ENCODE measurements at regions not wholly inside any gene's neighbourhood (a gene's known extent, or its start where the extent isn't known, plus 50 kb on each side); places are given as distances from the start of the nearest gene placed in this dataset.
A peak's percentile ranks its signal among the peaks of the same experiment; 100 is the strongest.

DNA sequence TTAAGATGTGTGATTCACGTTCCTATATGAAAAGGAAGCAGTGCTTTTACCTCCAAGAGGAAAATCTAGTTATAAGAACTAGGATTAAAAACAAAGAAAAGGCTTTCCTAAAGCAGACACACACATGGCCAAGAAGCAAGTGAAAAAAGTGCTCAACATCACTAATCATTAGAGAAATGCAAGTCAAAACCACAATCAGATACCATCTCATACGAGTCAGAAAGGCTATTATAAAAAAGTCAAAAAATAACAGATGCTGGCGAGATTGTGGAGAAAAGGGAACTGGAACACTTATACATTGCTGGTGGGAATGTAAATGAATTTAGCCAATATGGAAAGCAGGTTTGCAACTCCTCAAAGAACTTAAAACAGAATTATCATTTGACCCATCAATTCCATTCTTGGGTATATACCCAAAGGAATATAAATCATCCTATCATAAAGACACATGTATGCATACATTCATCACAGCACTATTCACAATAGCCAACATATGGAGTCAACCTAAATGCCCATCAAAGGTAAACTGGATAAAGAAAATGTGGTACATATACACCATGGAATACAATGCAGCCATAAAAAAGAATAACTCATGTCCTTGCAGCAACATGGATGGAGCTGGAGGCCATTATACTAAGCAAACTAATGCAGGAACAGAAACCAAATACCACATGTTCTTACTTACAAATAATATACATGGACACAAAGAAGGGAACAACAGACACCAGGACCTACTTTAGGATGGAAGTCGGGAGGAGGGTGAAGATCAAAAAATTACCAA is 285.3 kb downstream of the RAD51AP2 start:
- no peak for DNase-seq
- Histone ChIP-seq H3K23ac (ENCODE audit: low read length) (no peak overlapping the region), H2BK15ac (replicated peaks; ENCODE audit: low read depth) (no peak overlapping the region), H2BK5ac (ENCODE audit: low read length) (no peak overlapping the region), H3K27me3 (ENCODE audit: insufficient read depth, low read length, poor library complexity) (no peaks in the 10 kb centered on the region), H3K36me3 (ENCODE audit: control insufficient read depth, insufficient read depth, low read length) (no peaks in the 10 kb centered on the region), H4K8ac (ENCODE audit: low read depth, low read length) (no peak overlapping the region), H3K4ac (ENCODE audit: low read depth, low read length) (no peak overlapping the region), H3K27ac (ENCODE audit: low read depth, low read length) (no peak overlapping the region), H3K56ac (ENCODE audit: low read length) (no peak overlapping the region), H3K79me2 (ENCODE audit: control insufficient read depth, insufficient read depth, low read length) (no peaks in the 10 kb centered on the region), H3K9ac (ENCODE audit: low read length) (no peak overlapping the region), H3K18ac (ENCODE audit: low read length) (no peak overlapping the region), H2AK5ac (ENCODE audit: low read length) (no peak overlapping the region), H3K4me2 (ENCODE audit: low read length) (no peak overlapping the region), H3K79me1 (ENCODE audit: low read length) (no peaks in the 10 kb centered on the region), H3K4me3 (ENCODE audit: low read length) (no peak overlapping the region), H2BK120ac (ENCODE audit: low read depth, low read length) (no peak overlapping the region), H3K4me1 (ENCODE audit: control insufficient read depth, low read depth, low read length) (no peaks in the 10 kb centered on the region), H4K5ac (ENCODE audit: low read length) (no peak overlapping the region)
- no CpG with 5 or more reads among the region's 4 CpGs for WGBS (ENCODE audit: extremely low coverage, insufficient coverage, low lambda C conversion rate)

DNA sequence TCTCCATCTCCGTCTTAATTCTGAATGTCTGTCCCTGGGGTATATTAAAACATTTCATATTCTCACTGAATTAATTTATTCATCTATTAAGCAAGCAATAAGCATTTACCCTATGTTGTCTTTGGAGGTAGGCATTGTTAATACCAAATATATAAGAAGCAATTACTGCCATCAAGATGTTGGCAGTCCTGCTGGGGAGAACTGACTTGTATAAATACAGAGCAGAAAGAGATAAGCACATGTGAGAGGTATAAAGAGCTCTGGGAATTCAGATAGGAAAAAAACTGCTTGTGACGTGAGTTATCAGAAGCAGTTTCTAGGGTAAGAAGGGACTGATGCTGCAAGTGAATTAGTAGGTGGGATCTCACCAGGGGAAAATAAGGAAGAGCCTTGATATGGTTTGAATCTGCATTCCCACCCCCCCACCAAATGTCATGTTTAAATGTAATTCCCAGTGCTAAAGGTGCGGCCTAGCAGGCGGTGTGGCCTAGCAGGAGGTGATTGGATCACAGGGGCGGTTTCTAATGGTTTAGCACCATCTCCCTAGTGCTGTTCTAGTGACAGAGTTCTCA is 286.8 kb downstream of the RAD51AP2 start:
- H2BK5ac ChIP-seq (ENCODE audit: low read length) = no peak overlapping the region
- no CpG with 5 or more reads among the region's 5 CpGs for WGBS (ENCODE audit: extremely low coverage, insufficient coverage, low lambda C conversion rate)
- H3K4me1 ChIP-seq (ENCODE audit: control insufficient read depth, low read depth, low read length) = no peaks in the 10 kb centered on the region
- H3K4ac ChIP-seq (ENCODE audit: low read depth, low read length) = no peak overlapping the region
- H3K4me2 ChIP-seq (ENCODE audit: low read length) = no peak overlapping the region
- H2AK5ac ChIP-seq (ENCODE audit: low read length) = no peak overlapping the region
- no peaks in the 10 kb centered on the region for H3K36me3 ChIP-seq (ENCODE audit: control insufficient read depth, insufficient read depth, low read length)
- no peak overlapping the region for H4K5ac ChIP-seq (ENCODE audit: low read length)
- H3K79me2 ChIP-seq (ENCODE audit: control insufficient read depth, insufficient read depth, low read length) = no peaks in the 10 kb centered on the region
- H3K27me3 ChIP-seq (ENCODE audit: insufficient read depth, low read length, poor library complexity) = no peaks in the 10 kb centered on the region
- no peak overlapping the region for H2BK15ac ChIP-seq (replicated peaks; ENCODE audit: low read depth)
- no peak overlapping the region for H3K18ac ChIP-seq (ENCODE audit: low read length)
- DNase-seq = peak; percentile 78
- H3K4me3 ChIP-seq (ENCODE audit: low read length) = no peak overlapping the region
- no peak overlapping the region for H3K9ac ChIP-seq (ENCODE audit: low read length)
- H3K79me1 ChIP-seq (ENCODE audit: low read length) = no peaks in the 10 kb centered on the region
- H3K23ac ChIP-seq (ENCODE audit: low read length) = no peak overlapping the region
- H4K8ac ChIP-seq (ENCODE audit: low read depth, low read length) = no peak overlapping the region
- H3K27ac ChIP-seq (ENCODE audit: low read depth, low read length) = no peak overlapping the region
- no peak overlapping the region for H2BK120ac ChIP-seq (ENCODE audit: low read depth, low read length)
- H3K56ac ChIP-seq (ENCODE audit: low read length) = no peak overlapping the region

DNA sequence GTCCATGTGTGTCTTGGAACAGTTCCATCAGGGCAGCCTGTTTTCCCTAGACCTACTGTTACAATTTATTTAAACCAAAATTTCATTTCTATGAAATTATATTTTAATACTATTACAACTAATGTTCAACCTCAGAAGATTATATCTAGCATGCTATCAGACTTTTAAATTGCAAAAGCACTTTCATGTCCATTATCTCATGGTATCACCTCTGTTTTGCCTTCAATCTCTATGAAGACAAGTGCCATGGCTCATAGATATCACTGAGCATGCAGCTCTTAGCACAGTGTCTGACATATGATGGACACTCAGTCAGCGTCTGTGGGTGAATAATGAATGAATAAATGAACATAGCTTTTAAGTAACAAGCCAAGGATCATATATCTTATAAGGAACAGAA is 288.8 kb downstream of the RAD51AP2 start:
- Histone ChIP-seq H3K27ac (ENCODE audit: low read depth, low read length) (no peak overlapping the region), H3K23ac (ENCODE audit: low read length) (no peak overlapping the region), H2BK120ac (ENCODE audit: low read depth, low read length) (no peak overlapping the region), H3K4ac (ENCODE audit: low read depth, low read length) (no peak overlapping the region), H2BK15ac (replicated peaks; ENCODE audit: low read depth) (no peak overlapping the region), H3K36me3 (ENCODE audit: control insufficient read depth, insufficient read depth, low read length) (no peaks in the 10 kb centered on the region), H2BK5ac (ENCODE audit: low read length) (no peak overlapping the region), H3K27me3 (ENCODE audit: insufficient read depth, low read length, poor library complexity) (no peaks in the 10 kb centered on the region), H3K18ac (ENCODE audit: low read length) (no peak overlapping the region), H4K8ac (ENCODE audit: low read depth, low read length) (no peak overlapping the region), H3K56ac (ENCODE audit: low read length) (no peak overlapping the region), H3K9ac (ENCODE audit: low read length) (no peak overlapping the region), H4K5ac (ENCODE audit: low read length) (no peak overlapping the region), H3K4me3 (ENCODE audit: low read length) (no peak overlapping the region), H3K4me2 (ENCODE audit: low read length) (no peak overlapping the region), H2AK5ac (ENCODE audit: low read length) (no peak overlapping the region), H3K4me1 (ENCODE audit: control insufficient read depth, low read depth, low read length) (no peaks in the 10 kb centered on the region), H3K79me1 (ENCODE audit: low read length) (no peaks in the 10 kb centered on the region), H3K79me2 (ENCODE audit: control insufficient read depth, insufficient read depth, low read length) (no peaks in the 10 kb centered on the region)
- WGBS (ENCODE audit: extremely low coverage, insufficient coverage, low lambda C conversion rate) = no CpG with 5 or more reads among the region's 1 CpG
- DNase-seq = no peak

DNA sequence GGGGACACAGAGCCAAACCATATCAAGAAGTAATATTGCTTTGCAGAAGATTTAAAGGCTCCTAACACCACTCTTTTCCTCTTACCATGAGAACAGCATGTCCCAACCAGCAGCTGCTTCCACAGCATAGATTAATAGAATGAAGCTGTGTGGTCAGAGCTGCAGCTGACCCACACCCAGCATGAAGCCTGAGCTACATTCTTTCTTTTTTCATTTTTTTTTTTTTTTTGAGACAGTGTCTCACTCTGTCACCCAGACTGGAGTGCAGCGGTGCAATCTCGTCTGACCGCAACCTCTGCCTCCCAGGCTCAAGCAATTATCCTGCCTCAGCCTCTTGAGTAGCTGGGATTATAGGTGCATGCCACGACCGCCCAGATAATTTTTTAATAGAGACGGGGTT is 289.8 kb downstream of the RAD51AP2 start:
- H2BK5ac ChIP-seq (ENCODE audit: low read length) = no peak overlapping the region

DNA sequence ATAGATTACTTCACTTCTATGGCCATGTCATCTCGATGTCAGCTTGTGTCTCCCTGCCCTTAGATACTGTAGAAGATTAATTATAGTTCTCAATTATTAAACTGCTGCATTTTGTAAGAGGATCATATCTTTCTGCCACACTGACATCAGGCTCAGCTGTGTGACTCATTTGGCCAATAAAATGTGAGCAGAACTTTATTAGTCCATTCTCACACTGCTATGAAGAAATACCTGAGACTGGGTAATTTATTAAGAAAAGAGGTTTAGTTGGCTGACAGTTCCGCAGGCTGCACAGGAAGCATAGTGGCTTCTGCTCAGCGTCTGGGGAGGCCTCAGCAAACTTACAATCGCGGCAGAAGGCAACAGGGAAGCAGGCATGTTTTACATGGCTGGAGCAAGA is 290.4 kb downstream of the RAD51AP2 start:
- no CpG with 5 or more reads among the region's 5 CpGs for WGBS (ENCODE audit: extremely low coverage, insufficient coverage, low lambda C conversion rate)
- no peak overlapping the region for H3K4ac ChIP-seq (ENCODE audit: low read depth, low read length)

More for the DNA sequence above, 289.8 kb downstream of the RAD51AP2 start:
- no peak overlapping the region for H2BK15ac ChIP-seq (replicated peaks; ENCODE audit: low read depth)
- H3K18ac ChIP-seq (ENCODE audit: low read length) = no peak overlapping the region
- no peak overlapping the region for H3K23ac ChIP-seq (ENCODE audit: low read length)
- H3K4me3 ChIP-seq (ENCODE audit: low read length) = no peak overlapping the region
- no peak overlapping the region for H3K56ac ChIP-seq (ENCODE audit: low read length)
- no peaks in the 10 kb centered on the region for H3K4me1 ChIP-seq (ENCODE audit: control insufficient read depth, low read depth, low read length)
- no peak overlapping the region for H3K9ac ChIP-seq (ENCODE audit: low read length)
- no peak overlapping the region for H2AK5ac ChIP-seq (ENCODE audit: low read length)
- DNase-seq = no peak
- no peak overlapping the region for H3K27ac ChIP-seq (ENCODE audit: low read depth, low read length)
- no peaks in the 10 kb centered on the region for H3K79me1 ChIP-seq (ENCODE audit: low read length)
- no peaks in the 10 kb centered on the region for H3K27me3 ChIP-seq (ENCODE audit: insufficient read depth, low read length, poor library complexity)
- WGBS (ENCODE audit: extremely low coverage, insufficient coverage, low lambda C conversion rate) = no CpG with 5 or more reads among the region's 6 CpGs
- H4K5ac ChIP-seq (ENCODE audit: low read length) = no peak overlapping the region
- no peak overlapping the region for H4K8ac ChIP-seq (ENCODE audit: low read depth, low read length)
- H3K4ac ChIP-seq (ENCODE audit: low read depth, low read length) = no peak overlapping the region
- H3K79me2 ChIP-seq (ENCODE audit: control insufficient read depth, insufficient read depth, low read length) = no peaks in the 10 kb centered on the region
- H3K36me3 ChIP-seq (ENCODE audit: control insufficient read depth, insufficient read depth, low read length) = no peaks in the 10 kb centered on the region
- H2BK120ac ChIP-seq (ENCODE audit: low read depth, low read length) = no peak overlapping the region
- no peak overlapping the region for H3K4me2 ChIP-seq (ENCODE audit: low read length)

More for the DNA sequence above, 290.4 kb downstream of the RAD51AP2 start:
- H3K36me3 ChIP-seq (ENCODE audit: control insufficient read depth, insufficient read depth, low read length) = no peaks in the 10 kb centered on the region
- H3K18ac ChIP-seq (ENCODE audit: low read length) = no peak overlapping the region
- H3K9ac ChIP-seq (ENCODE audit: low read length) = no peak overlapping the region
- H3K4me2 ChIP-seq (ENCODE audit: low read length) = no peak overlapping the region
- no peak overlapping the region for H2BK15ac ChIP-seq (replicated peaks; ENCODE audit: low read depth)
- no peak overlapping the region for H3K4me3 ChIP-seq (ENCODE audit: low read length)
- H3K79me1 ChIP-seq (ENCODE audit: low read length) = no peaks in the 10 kb centered on the region
- H3K4me1 ChIP-seq (ENCODE audit: control insufficient read depth, low read depth, low read length) = no peaks in the 10 kb centered on the region
- no peak overlapping the region for H3K56ac ChIP-seq (ENCODE audit: low read length)
- H2BK120ac ChIP-seq (ENCODE audit: low read depth, low read length) = no peak overlapping the region
- H3K27me3 ChIP-seq (ENCODE audit: insufficient read depth, low read length, poor library complexity) = no peaks in the 10 kb centered on the region
- no peak overlapping the region for H4K5ac ChIP-seq (ENCODE audit: low read length)
- no peak for DNase-seq
- H2AK5ac ChIP-seq (ENCODE audit: low read length) = no peak overlapping the region
- H3K79me2 ChIP-seq (ENCODE audit: control insufficient read depth, insufficient read depth, low read length) = no peaks in the 10 kb centered on the region
- H2BK5ac ChIP-seq (ENCODE audit: low read length) = no peak overlapping the region
- no peak overlapping the region for H3K23ac ChIP-seq (ENCODE audit: low read length)
- no peak overlapping the region for H3K27ac ChIP-seq (ENCODE audit: low read depth, low read length)
- H4K8ac ChIP-seq (ENCODE audit: low read depth, low read length) = no peak overlapping the region

All from mesendoderm (in vitro differentiated cells).